Stimulated activated CD8-positive, alpha-beta memory T cell treated with anti-CD3 and anti-CD28 coated beads, Interleukin-4, amount 100 ng/mL, for 1 hour (primary cell): ENCODE measurements at regions not wholly inside any gene's neighbourhood (a gene's known extent, or its start where the extent isn't known, plus 50 kb on each side); places are given as distances from the start of the nearest gene placed in this dataset.

Experiments used
- DNase-seq, 2 donors: peaks; one replicate each; pipeline ENCODE4 v3.0.0-alpha.2; 2020; ENCODE audit warnings: low read depth in 2 of 2, low spot score in 1 of 2

DNA sequence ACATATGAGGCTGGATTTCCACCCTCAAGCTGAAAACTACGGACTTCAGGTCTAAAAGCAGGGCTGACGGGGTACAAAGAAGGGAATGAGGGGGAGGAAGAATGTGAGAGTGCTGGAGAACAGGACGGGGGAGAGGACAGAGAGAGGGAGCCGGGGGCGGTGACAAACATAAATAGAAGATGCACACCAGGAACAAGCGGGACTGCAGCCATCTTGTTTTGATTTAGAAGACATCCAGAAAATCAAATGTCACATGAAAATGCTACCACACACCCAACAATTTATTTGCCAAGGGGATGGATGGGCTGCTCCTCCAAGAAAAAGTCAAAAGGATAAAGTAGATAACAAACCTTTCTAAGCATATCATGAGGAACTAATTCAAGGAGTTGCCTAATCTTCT is 59.2 kb upstream of the FHL2 start:
- no peak for DNase-seq

DNA sequence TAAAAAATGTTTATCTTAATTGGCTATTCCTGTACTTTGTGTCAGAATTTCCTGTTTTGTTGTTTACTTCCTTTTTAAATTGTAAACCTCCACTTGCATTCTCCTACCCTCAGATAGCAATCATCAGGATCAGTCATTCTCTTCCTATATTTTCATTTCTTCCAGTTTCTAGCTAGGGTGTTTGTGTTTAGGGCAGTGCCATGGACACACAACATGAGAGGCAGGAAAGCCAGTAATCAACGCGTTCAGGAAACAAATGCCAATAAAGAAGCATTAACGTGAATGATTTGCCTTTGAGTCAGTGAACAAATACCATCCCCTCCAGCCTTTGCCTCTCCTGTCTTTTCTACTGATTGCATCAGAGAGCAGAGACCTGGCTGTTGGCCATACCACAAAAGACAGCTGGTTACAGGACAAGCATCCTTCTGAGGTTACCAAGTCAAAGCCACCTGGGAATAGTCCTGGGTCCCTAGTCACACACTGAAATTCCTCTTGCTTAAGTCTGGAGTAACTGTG is 56.7 kb upstream of the FHL2 start:
- DNase-seq, result no peak

DNA sequence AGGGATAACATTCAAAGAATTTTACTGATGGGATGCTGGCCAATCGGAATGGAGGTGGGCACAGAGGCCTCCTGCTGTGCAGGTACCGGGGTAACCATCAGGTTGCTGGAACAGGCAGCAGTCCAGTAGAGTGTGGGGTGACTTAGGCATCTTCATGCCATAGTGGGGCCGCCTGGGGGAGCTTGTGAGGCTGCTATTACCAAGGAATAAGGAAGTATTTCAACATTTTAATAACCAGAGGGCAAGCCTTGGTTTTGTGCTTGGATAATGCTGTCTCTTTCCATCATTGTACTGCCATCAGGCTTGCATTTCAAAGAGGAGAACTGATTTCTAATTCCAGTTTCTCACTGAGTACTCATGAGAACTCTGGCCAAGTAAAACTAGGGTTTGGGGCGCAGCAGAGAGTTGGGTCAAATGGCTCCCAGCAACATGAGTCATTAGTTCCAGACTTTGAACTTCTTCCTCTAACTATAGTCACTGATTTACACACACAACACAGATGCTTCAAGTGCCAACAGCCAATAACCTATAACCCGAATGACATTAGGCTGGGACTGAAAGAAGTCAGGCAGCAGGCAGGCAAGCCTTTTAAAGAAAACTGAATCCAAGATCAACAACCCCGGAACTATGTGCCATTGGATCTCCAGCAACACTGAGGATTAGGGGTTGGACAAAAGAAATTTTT is 56.1 kb upstream of the FHL2 start:
- DNase-seq, result no peak

DNA sequence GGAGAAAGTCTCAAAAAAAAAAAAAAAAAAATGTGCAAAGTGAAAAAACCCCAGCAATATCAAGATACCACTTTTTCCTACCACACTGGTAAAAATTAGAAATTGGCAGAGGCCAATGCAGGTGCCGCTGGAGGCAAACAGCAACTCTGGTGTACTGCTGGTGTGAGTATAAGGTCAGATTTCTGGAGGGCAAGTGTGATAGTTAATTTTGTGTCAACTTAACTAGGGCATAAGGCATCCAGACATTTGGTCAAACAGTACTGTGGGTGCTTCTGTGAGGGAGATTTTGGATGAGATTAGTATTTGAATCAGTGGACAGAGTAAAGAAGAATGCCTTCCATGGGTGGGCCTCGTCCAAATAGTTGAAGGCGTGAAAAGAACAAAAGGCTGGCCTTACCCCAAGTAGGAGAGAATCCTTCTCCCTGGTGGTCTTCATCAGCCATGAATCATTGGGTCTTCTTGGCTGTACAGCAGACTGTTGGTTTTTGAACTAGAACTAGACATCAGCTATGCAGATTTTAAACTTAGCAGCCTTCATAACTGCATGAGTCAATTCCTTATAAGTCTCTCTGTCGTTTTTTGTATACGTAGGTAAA is 52.8 kb upstream of the FHL2 start:
- no peak for DNase-seq

DNA sequence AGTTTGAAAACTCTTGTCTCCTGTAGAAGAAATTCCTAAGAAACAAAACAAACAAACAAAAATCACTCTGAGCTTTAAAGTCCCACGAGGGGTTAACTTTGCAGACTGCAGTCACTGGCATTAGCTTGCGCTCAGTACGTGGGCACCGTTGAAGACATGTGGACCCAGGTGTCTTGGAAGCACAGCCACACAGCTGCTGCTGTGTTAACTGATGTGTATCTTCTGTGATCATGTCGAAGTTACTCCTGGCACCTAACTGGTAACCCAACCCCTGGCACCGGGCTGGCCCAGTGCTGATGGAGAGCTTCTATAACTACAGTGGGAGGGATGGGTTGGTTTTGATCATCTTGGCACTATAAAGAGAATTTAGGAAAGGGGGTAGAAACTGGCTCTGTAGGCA is 51.6 kb upstream of the FHL2 start:
- no peak for DNase-seq

DNA sequence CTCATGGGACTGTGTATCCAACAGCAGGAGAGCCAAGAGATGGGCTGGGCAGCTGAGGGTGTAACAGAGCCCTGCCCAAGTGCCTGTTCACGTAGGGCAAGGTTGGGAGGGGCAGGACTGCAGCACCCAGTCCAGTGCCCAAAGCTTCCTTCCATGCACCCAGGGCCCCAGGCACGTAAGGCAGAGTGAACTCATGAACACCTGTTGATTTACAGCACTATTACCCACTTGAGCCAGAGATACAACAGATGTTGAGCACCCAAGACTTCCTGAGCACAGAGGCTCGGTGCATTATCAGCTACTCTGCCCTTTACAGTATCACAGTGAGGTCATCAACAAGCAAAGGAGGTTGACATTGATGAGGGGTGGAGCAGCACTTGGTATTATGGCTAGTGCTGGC is 50.2 kb upstream of the FHL2 start:
- no peak for DNase-seq
